SK-N-SH (cell line): ENCODE measurements at regions not wholly inside any gene's neighbourhood (a gene's known extent, or its start where the extent isn't known, plus 50 kb on each side); places are given as distances from the start of the nearest gene placed in this dataset.

Experiments
- CTCF ChIA-PET: fragments of 300-600, 350-600 bp; formaldehyde crosslinking; extraction: SDS; loops from one replicate; lab custom pipeline; 2021; lab: Yijun Ruan, JAX
- POLR2A ChIA-PET: fragments of 350-600 bp; sonication (Branson Sonifier 250); formaldehyde crosslinking; extraction: SDS; loops from one replicate; lab custom pipeline; 2020; ENCODE audit warnings: antibody characterized with exemption, inconsistent platforms; lab: Yijun Ruan, JAX
- DNase-seq: peaks from one replicate; pipeline ENCODE4 v3.0.0; 2012
- H2AFZ ChIP-seq: fragments of 200-600 bp; sonication (generic); 2 replicates; pipeline ENCODE4 v1.8.1; 2016; ENCODE audit warnings: antibody characterized with exemption, mild to moderate bottlenecking, low read depth
- H3F3A ChIP-seq: fragments of 200-600 bp; sonication (generic); replicated peaks from 2 replicates; pipeline ENCODE3; 2016; ENCODE audit warnings: antibody characterized with exemption, mild to moderate bottlenecking; ENCODE audit not compliant: insufficient read depth
- H3K27ac ChIP-seq, 2 experiments: fragments of 200-500 bp in 1 of 2; fragments of 200-600 bp in 1 of 2; sonication (Bioruptor generic) in 1 of 2; sonication (generic), shearing (Covaris generic) in 1 of 2; 2 replicates each; pipeline versions ENCODE4 v1.5.1 to v1.6.1; 2014 to 2016; ENCODE audit warnings: low read depth in 2 of 2, inconsistent platforms in 1 of 2, low read length in 1 of 2, mild to moderate bottlenecking in 1 of 2, mixed read lengths in 1 of 2
- H3K27me3 ChIP-seq: fragments of 200-600 bp; sonication (generic), shearing (Covaris generic); 2 replicates; pipeline ENCODE4 v1.6.1; 2016; ENCODE audit warnings: mixed run types; ENCODE audit not compliant: insufficient read depth
- H3K36me3 ChIP-seq, 2 experiments: fragments of 200-500 bp in 1 of 2; fragments of 200-600 bp in 1 of 2; sonication (Bioruptor generic) in 1 of 2; sonication (generic) in 1 of 2; replicated peaks in 1 of 2; 2 replicates each; pipeline versions ENCODE3 to v1.5.1; 2014 to 2016; ENCODE audit warnings: low read length in 1 of 2, mild to moderate bottlenecking in 1 of 2; ENCODE audit not compliant: insufficient read depth in 2 of 2, control insufficient read depth in 1 of 2
- H3K4me1 ChIP-seq, 2 experiments: fragments of 200-500 bp in 1 of 2; fragments of 200-600 bp in 1 of 2; sonication (Bioruptor generic) in 1 of 2; sonication (generic), shearing (Covaris generic) in 1 of 2; 2 replicates each; pipeline versions ENCODE4 v1.5.1 to v1.6.1; 2014 to 2016; ENCODE audit warnings: low read depth in 1 of 2, low read length in 1 of 2, mixed run types in 1 of 2; ENCODE audit not compliant: insufficient read depth in 2 of 2, control insufficient read depth in 1 of 2
- H3K4me2 ChIP-seq: fragments of 200-600 bp; sonication (generic), shearing (Covaris generic); 2 replicates; pipeline ENCODE4 v1.6.1; 2017; ENCODE audit warnings: mixed run types
- H3K4me3 ChIP-seq, 2 experiments: fragments of 200-500 bp in 1 of 2; fragments of 200-600 bp in 1 of 2; sonication (Bioruptor generic) in 1 of 2; sonication (generic), shearing (Covaris generic) in 1 of 2; 2 replicates each; pipeline versions ENCODE4 v1.5.1 to v1.8.1; 2014 to 2016; ENCODE audit warnings: low read depth in 2 of 2, inconsistent platforms in 1 of 2, low read length in 1 of 2, mild to moderate bottlenecking in 1 of 2, mixed read lengths in 1 of 2, moderate library complexity in 1 of 2
- H3K79me2 ChIP-seq: fragments of 200-600 bp; sonication (generic); 2 replicates; pipeline ENCODE4 v1.8.1; 2017; ENCODE audit warnings: mild to moderate bottlenecking; ENCODE audit not compliant: insufficient read depth
- H3K9ac ChIP-seq: fragments of 200-600 bp; sonication (generic); 2 replicates; pipeline ENCODE4 v1.6.1; 2017; ENCODE audit warnings: mixed run types
- H3K9me2 ChIP-seq: fragments of 200-600 bp; sonication (generic); 2 replicates; pipeline ENCODE4 v1.6.1; 2017; ENCODE audit warnings: mixed run types
- H3K9me3 ChIP-seq: fragments of 200-600 bp; sonication (generic); 2 replicates; pipeline ENCODE4 v1.6.1; 2017; ENCODE audit warnings: mixed run types, mild to moderate bottlenecking, moderate library complexity
- H4K20me1 ChIP-seq: fragments of 200-600 bp; sonication (generic); 2 replicates; pipeline ENCODE4 v1.6.1; 2017; ENCODE audit warnings: mild to moderate bottlenecking, mixed run types; ENCODE audit not compliant: insufficient read depth
- CHD2 ChIP-seq: fragments of 150-350 bp; IDR thresholded peaks from 2 replicates; pipeline ENCODE4 v1.6.1; 2018; ENCODE audit warnings: low read length; ENCODE audit not compliant: partially characterized antibody
- CTCF ChIP-seq: fragments of 200-600 bp; sonication (generic); IDR thresholded peaks from 2 replicates; pipeline ENCODE4 v1.6.1; 2017; ENCODE audit warnings: antibody characterized with exemption, mild to moderate bottlenecking, moderate library complexity
- ELF1 ChIP-seq: IDR thresholded peaks from 2 replicates; pipeline ENCODE4 v1.4.0; 2012
- EZH2phosphoT487 ChIP-seq: fragments of 200-600 bp; sonication (generic); IDR thresholded peaks from 2 replicates; pipeline ENCODE4 v1.6.1; 2017; ENCODE audit warnings: low read depth, mixed run types, mild to moderate bottlenecking, antibody characterized with exemption, moderate library complexity, borderline replicate concordance
- FOSL2 ChIP-seq: IDR thresholded peaks from 2 replicates; pipeline ENCODE4 v1.4.0; 2012; ENCODE audit warnings: low read depth, mild to moderate bottlenecking, moderate library complexity, borderline replicate concordance
- FOXM1 ChIP-seq: IDR thresholded peaks from 2 replicates; pipeline ENCODE4 v1.4.0; 2012; ENCODE audit warnings: low read depth, mild to moderate bottlenecking
- GATA2 ChIP-seq: sonication (generic); formaldehyde crosslinking; IDR thresholded peaks from 2 replicates; pipeline ENCODE4 v1.5.0; 2020; ENCODE audit warnings: mild to moderate bottlenecking, missing genetic modification reagents
- JUND ChIP-seq: IDR thresholded peaks from 2 replicates; pipeline ENCODE4 v1.4.0; 2012
- MEF2A ChIP-seq: IDR thresholded peaks from 2 replicates; pipeline ENCODE4 v1.4.0; 2012; ENCODE audit warnings: low read depth, borderline replicate concordance
- NFIC ChIP-seq: IDR thresholded peaks from 2 replicates; pipeline ENCODE4 v1.4.0; 2012; ENCODE audit warnings: borderline replicate concordance
- RAD21 ChIP-seq: IDR thresholded peaks from 2 replicates; pipeline ENCODE4 v1.6.1; 2012; ENCODE audit warnings: mild to moderate bottlenecking, low read length
- RCOR1 ChIP-seq: fragments of 150-350 bp; IDR thresholded peaks from 2 replicates; pipeline ENCODE4 v1.6.1; 2017; ENCODE audit warnings: antibody characterized with exemption, low read length
- REST ChIP-seq: IDR thresholded peaks from 2 replicates; pipeline ENCODE4 v1.6.1; 2012; ENCODE audit warnings: mild to moderate bottlenecking, low read depth, low read length, moderate library complexity
- RFX5 ChIP-seq: IDR thresholded peaks from 2 replicates; pipeline ENCODE4 v1.6.1; 2012; ENCODE audit warnings: mild to moderate bottlenecking, improper control_type of control experiment, low read length
- RXRA ChIP-seq: IDR thresholded peaks from 2 replicates; pipeline ENCODE4 v1.4.0; 2012; ENCODE audit warnings: low read depth, mild to moderate bottlenecking, borderline replicate concordance
- SIN3A ChIP-seq: IDR thresholded peaks from 2 replicates; pipeline ENCODE4 v1.6.1; 2012; ENCODE audit warnings: low read depth, mild to moderate bottlenecking, low read length, moderate library complexity, borderline replicate concordance
- TAF1 ChIP-seq: IDR thresholded peaks from 2 replicates; pipeline ENCODE4 v1.6.1; 2012; ENCODE audit warnings: low read depth, mild to moderate bottlenecking, low read length, moderate library complexity, borderline replicate concordance
- USF2 ChIP-seq: fragments of 150-350 bp; IDR thresholded peaks from 2 replicates; pipeline ENCODE4 v1.6.1; 2017; ENCODE audit warnings: antibody characterized with exemption, low read length, low read depth, borderline replicate concordance
- YY1 ChIP-seq: IDR thresholded peaks from 2 replicates; pipeline ENCODE4 v1.4.0; 2012; ENCODE audit warnings: low read depth, mild to moderate bottlenecking
- ZBTB33 ChIP-seq: IDR thresholded peaks from 2 replicates; pipeline ENCODE4 v1.4.0; 2012; ENCODE audit warnings: low read depth, borderline replicate concordance
- WGBS: methylation state at CpG from one replicate; pipeline ENCODE4 v1.1.6; 2017; ENCODE audit warnings: low lambda C conversion rate; 5-methylcytosine and 5-hydroxymethylcytosine counted together

- Histone ChIP-seq H3K9ac (no peak overlapping the region), H3K4me2 (no peak overlapping the region), H3F3A (peaks cover 27% of the 10 kb centered on the region), H4K20me1 (no peaks in the 10 kb centered on the region), H3K79me2 (no peaks in the 10 kb centered on the region), H3K4me1 (peaks cover 0 to 25% of the 10 kb centered on the region in 2 experiments; a peak in 2 of 4 replicates), H3K9me2 (no peaks in the 10 kb centered on the region), H3K27me3 (no peaks in the 10 kb centered on the region), H2AFZ (no peak overlapping the region), H3K4me3 (no peak overlapping the region), H3K27ac (no peak overlapping the region), H3K9me3 (no peaks in the 10 kb centered on the region), H3K36me3 (no peaks in the 10 kb centered on the region)
- ChIA-PET CTCF (no interaction called here), POLR2A (no interaction called here)
- 88% methylated on average over 1 of the region's 1 CpG for whole genome bisulfite sequencing
- no peak for TF ChIP-seq CHD2
- TF ChIP-seq SIN3A, result no peak
- TF ChIP-seq TAF1, result no peak
- TF ChIP-seq USF2, result no peak
- TF ChIP-seq REST, result no peak
- no peak for TF ChIP-seq ZBTB33
- TF ChIP-seq ELF1, result no peak
- no peak for TF ChIP-seq RAD21
- TF ChIP-seq FOSL2, result no peak
- TF ChIP-seq JUND, result no peak
- no peak for TF ChIP-seq CTCF
- no peak for TF ChIP-seq YY1
- TF ChIP-seq MEF2A, result no peak
- TF ChIP-seq NFIC, result no peak
- no peak for TF ChIP-seq GATA2
- TF ChIP-seq RFX5, result no peak
- no peak for TF ChIP-seq RXRA
- TF ChIP-seq EZH2phosphoT487, result no peak
- TF ChIP-seq RCOR1, result no peak
- no peak for TF ChIP-seq FOXM1
- DNase-seq, result no peak
Observed at GRCh38 chr6:139584599-139584998, 210.2 kb upstream of the CITED2 start.
